Panc1 (cell line): ENCODE measurements at regions not wholly inside any gene's neighbourhood (a gene's known extent, or its start where the extent isn't known, plus 50 kb on each side); places are given as distances from the start of the nearest gene placed in this dataset.

Source experiments
- POLR2AphosphoS5 ChIP-seq: IDR thresholded peaks from 2 replicates; pipeline ENCODE4 v1.6.1; 2012; ENCODE audit warnings: mild to moderate bottlenecking, low read depth, low read length, moderate library complexity
- TCF7L2 ChIP-seq: IDR thresholded peaks from 2 replicates; pipeline ENCODE4 v1.6.1; 2011; ENCODE audit warnings: mild to moderate bottlenecking, low read depth, low read length, inconsistent platforms
- TF ChIP-seq, protein P1 (sequence below): fragments of 450-650 bp; IDR thresholded peaks from 2 replicates; pipeline ENCODE4 v1.5.1; 2017; ENCODE audit warnings: mild to moderate bottlenecking
- TF ChIP-seq, protein P2 (sequence below), 2 experiments: IDR thresholded peaks; 2 replicates each; pipeline ENCODE4 v1.6.1; 2011 to 2012; ENCODE audit warnings: low read depth in 2 of 2, control low read depth in 1 of 2, low read length in 1 of 2, mild to moderate bottlenecking in 1 of 2, moderate library complexity in 1 of 2; ENCODE audit not compliant: insufficient read depth in 1 of 2

DNA sequence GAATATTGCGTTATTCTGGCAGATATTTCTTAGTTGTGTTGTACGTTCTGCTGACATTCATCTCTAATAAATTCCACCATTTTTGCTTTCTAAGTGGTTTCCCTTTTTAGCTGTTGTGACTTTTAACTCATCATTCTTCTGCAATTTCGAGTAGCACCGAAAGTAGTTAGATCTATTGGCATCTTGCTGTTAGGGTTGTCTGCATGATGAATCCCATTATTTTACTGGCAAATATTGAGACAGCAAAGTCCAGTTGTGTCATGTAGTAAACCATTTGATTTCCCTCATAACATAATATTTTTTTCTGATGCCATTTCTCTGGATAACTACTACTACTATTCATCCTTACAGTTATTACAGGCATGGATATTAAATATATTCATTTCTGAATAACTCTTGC, 143.9 kb downstream of the SLITRK1 start:
- TF ChIP-seq, protein P1, sequence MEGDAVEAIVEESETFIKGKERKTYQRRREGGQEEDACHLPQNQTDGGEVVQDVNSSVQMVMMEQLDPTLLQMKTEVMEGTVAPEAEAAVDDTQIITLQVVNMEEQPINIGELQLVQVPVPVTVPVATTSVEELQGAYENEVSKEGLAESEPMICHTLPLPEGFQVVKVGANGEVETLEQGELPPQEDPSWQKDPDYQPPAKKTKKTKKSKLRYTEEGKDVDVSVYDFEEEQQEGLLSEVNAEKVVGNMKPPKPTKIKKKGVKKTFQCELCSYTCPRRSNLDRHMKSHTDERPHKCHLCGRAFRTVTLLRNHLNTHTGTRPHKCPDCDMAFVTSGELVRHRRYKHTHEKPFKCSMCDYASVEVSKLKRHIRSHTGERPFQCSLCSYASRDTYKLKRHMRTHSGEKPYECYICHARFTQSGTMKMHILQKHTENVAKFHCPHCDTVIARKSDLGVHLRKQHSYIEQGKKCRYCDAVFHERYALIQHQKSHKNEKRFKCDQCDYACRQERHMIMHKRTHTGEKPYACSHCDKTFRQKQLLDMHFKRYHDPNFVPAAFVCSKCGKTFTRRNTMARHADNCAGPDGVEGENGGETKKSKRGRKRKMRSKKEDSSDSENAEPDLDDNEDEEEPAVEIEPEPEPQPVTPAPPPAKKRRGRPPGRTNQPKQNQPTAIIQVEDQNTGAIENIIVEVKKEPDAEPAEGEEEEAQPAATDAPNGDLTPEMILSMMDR = no peak
- TF ChIP-seq POLR2AphosphoS5 (no peak), TCF7L2 (no peak)
- TF ChIP-seq, protein P2, sequence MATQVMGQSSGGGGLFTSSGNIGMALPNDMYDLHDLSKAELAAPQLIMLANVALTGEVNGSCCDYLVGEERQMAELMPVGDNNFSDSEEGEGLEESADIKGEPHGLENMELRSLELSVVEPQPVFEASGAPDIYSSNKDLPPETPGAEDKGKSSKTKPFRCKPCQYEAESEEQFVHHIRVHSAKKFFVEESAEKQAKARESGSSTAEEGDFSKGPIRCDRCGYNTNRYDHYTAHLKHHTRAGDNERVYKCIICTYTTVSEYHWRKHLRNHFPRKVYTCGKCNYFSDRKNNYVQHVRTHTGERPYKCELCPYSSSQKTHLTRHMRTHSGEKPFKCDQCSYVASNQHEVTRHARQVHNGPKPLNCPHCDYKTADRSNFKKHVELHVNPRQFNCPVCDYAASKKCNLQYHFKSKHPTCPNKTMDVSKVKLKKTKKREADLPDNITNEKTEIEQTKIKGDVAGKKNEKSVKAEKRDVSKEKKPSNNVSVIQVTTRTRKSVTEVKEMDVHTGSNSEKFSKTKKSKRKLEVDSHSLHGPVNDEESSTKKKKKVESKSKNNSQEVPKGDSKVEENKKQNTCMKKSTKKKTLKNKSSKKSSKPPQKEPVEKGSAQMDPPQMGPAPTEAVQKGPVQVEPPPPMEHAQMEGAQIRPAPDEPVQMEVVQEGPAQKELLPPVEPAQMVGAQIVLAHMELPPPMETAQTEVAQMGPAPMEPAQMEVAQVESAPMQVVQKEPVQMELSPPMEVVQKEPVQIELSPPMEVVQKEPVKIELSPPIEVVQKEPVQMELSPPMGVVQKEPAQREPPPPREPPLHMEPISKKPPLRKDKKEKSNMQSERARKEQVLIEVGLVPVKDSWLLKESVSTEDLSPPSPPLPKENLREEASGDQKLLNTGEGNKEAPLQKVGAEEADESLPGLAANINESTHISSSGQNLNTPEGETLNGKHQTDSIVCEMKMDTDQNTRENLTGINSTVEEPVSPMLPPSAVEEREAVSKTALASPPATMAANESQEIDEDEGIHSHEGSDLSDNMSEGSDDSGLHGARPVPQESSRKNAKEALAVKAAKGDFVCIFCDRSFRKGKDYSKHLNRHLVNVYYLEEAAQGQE (IDR thresholded peaks at IDR 0.05; ENCODE audit: insufficient read depth in 1 of 2, low read depth in 2 of 2, low read length in 1 of 2) = no peak
